ENCODE measurements at regions not wholly inside any gene's neighbourhood (a gene's known extent, or its start where the extent isn't known, plus 50 kb on each side); places are given as distances from the start of the nearest gene placed in this dataset.

- ATAC-seq (ENCODE audit: low FRiP score) (no peak), DNase-seq (ENCODE audit: low spot score) (no peak)
- no peak for TF ChIP-seq CTCF (IDR thresholded peaks at IDR 0.05)
Observed at GRCh38 chr12:30202521-30203254, 418.9 kb upstream of the TMTC1 start.

GRCh38 chr12:30201301-30202160, 417.8 kb upstream of the TMTC1 start:
- ATAC-seq (ENCODE audit: low FRiP score) = no peak
- DNase-seq (ENCODE audit: low spot score) = no peak
- TF ChIP-seq CTCF (IDR thresholded peaks at IDR 0.05) = no peak

- no peak for DNase-seq (ENCODE audit: low spot score)
- no peak for ATAC-seq (ENCODE audit: low FRiP score)
- TF ChIP-seq CTCF (IDR thresholded peaks at IDR 0.05) = no peak
Observed at GRCh38 chr12:30200864-30201263, 417.1 kb upstream of the TMTC1 start.

- TF ChIP-seq CTCF (IDR thresholded peaks at IDR 0.05) = no peak
- no peak for ATAC-seq (ENCODE audit: low FRiP score)
- no peak for DNase-seq (ENCODE audit: low spot score)
Observed at GRCh38 chr12:30197392-30198057, 413.8 kb upstream of the TMTC1 start.

GRCh38 chr12:30191696-30192455, 408.1 kb upstream of the TMTC1 start:
- no peak for ATAC-seq (ENCODE audit: low FRiP score)
- no peak for DNase-seq (ENCODE audit: low spot score)
- no peak for TF ChIP-seq CTCF (IDR thresholded peaks at IDR 0.05)

GRCh38 chr12:30188602-30189326, 405.0 kb upstream of the TMTC1 start:
- ATAC-seq (ENCODE audit: low FRiP score) = no peak
- no peak for TF ChIP-seq CTCF (IDR thresholded peaks at IDR 0.05)
- no peak for DNase-seq (ENCODE audit: low spot score)

Measured in omental fat pad (tissue), 3 donors.